H1 (cell line): ENCODE measurements at regions not wholly inside any gene's neighbourhood (a gene's known extent, or its start where the extent isn't known, plus 50 kb on each side); places are given as distances from the start of the nearest gene placed in this dataset.

Experiments used
- CTCF ChIA-PET: fragments of 300-600 bp; sonication (Branson Sonifier 250); formaldehyde crosslinking; loops from one replicate; lab custom pipeline; 2021; ENCODE audit not compliant: partially characterized antibody; lab: Charles Lee
- POLR2A ChIA-PET: fragments of 300-600 bp; sonication (Branson Sonifier 250); formaldehyde crosslinking; loops from one replicate; lab custom pipeline; 2021; ENCODE audit warnings: inconsistent platforms; ENCODE audit not compliant: partially characterized antibody; lab: Charles Lee
- DNase-seq, 2 experiments: peaks; one replicate each; pipeline versions ENCODE4 v3.0.0 to v3.0.0-alpha.2; 2010 to 2022; ENCODE audit warnings: low spot score in 2 of 2, low read depth in 1 of 2, mixed read lengths in 1 of 2
- FAIRE-seq: peaks from 2 replicates; lab custom pipeline; 2011; peaks lifted over from hg19 to GRCh38; lab: Jason Lieb, UNC
- H2AFZ ChIP-seq: 2 replicates; pipeline ENCODE4 v1.8.1; 2012; ENCODE audit warnings: low read length, inconsistent platforms
- H2AK5ac ChIP-seq: 2 replicates; pipeline ENCODE4 v1.6.1; 2013; ENCODE audit warnings: low read depth, low read length
- H2BK120ac ChIP-seq: replicated peaks from 2 replicates; pipeline ENCODE3; 2013; ENCODE audit warnings: low read depth, low read length, inconsistent platforms
- H2BK12ac ChIP-seq: 2 replicates; pipeline ENCODE4 v1.6.1; 2013; ENCODE audit warnings: low read depth, low read length
- H2BK15ac ChIP-seq: 2 replicates; pipeline ENCODE4 v1.6.1; 2013; ENCODE audit warnings: low read length
- H2BK20ac ChIP-seq: 2 replicates; pipeline ENCODE4 v1.6.1; 2013; ENCODE audit warnings: low read length
- H2BK5ac ChIP-seq: 2 replicates; pipeline ENCODE4 v1.6.1; 2013; ENCODE audit warnings: low read depth, low read length
- H3K14ac ChIP-seq: 2 replicates; pipeline ENCODE4 v1.6.1; 2013; ENCODE audit warnings: inconsistent platforms; ENCODE audit not compliant: insufficient read length
- H3K18ac ChIP-seq: 2 replicates; pipeline ENCODE4 v1.6.1; 2013; ENCODE audit warnings: low read length; ENCODE audit errors: extremely low read depth
- H3K23ac ChIP-seq: 2 replicates; pipeline ENCODE4 v1.6.1; 2013; ENCODE audit warnings: inconsistent platforms; ENCODE audit not compliant: insufficient read length
- H3K23me2 ChIP-seq: 2 replicates; pipeline ENCODE4 v1.6.1; 2013; ENCODE audit warnings: low read depth, low read length
- H3K27ac ChIP-seq: 2 replicates; pipeline ENCODE4 v1.6.1; 2011; ENCODE audit warnings: low read depth, low read length, inconsistent platforms
- H3K27me3 ChIP-seq, 4 experiments: replicated peaks in 1 of 4; 1 replicate in 1 of 4; 2 replicates in 3 of 4; pipeline versions ENCODE4 v1.6.1 to v1.8.1; 2011 to 2013; ENCODE audit warnings: low read length in 3 of 4, mild to moderate bottlenecking in 3 of 4, inconsistent platforms in 2 of 4, mixed read lengths in 2 of 4, moderate library complexity in 1 of 4; ENCODE audit not compliant: control insufficient read depth in 3 of 4, insufficient read depth in 3 of 4; ENCODE audit errors: extremely low read depth in 1 of 4
- H3K36me3 ChIP-seq, 4 experiments: 2 replicates each; pipeline versions ENCODE4 v1.6.1 to v1.8.1; 2011 to 2013; ENCODE audit warnings: mild to moderate bottlenecking in 4 of 4, low read length in 3 of 4, moderate library complexity in 2 of 4, control low read depth in 1 of 4, inconsistent platforms in 1 of 4; ENCODE audit not compliant: insufficient read depth in 4 of 4, control insufficient read depth in 2 of 4
- H3K4ac ChIP-seq: replicated peaks from 2 replicates; pipeline ENCODE3; 2013; ENCODE audit warnings: low read length, low read depth, mixed read lengths, inconsistent platforms; ENCODE audit not compliant: insufficient read length
- H3K4me1 ChIP-seq, 4 experiments: replicated peaks in 1 of 4; 1 replicate in 1 of 4; 2 replicates in 3 of 4; pipeline versions ENCODE4 v1.6.1 to v1.8.1; 2011 to 2013; ENCODE audit warnings: low read length in 3 of 4, inconsistent platforms in 2 of 4, mixed read lengths in 1 of 4; ENCODE audit not compliant: insufficient read depth in 4 of 4, control insufficient read depth in 3 of 4
- H3K4me2 ChIP-seq, 2 experiments: 2 replicates each; pipeline versions ENCODE4 v1.6.1 to v1.8.1; 2011 to 2013; ENCODE audit warnings: low read depth in 2 of 2, low read length in 2 of 2, control low read depth in 1 of 2, inconsistent platforms in 1 of 2, mild to moderate bottlenecking in 1 of 2; ENCODE audit not compliant: insufficient read depth in 1 of 2
- H3K4me3 ChIP-seq, 4 experiments: fragments of 200-600, 300-600 bp in 1 of 4; sonication (generic), shearing (Covaris generic), sonication (Bioruptor Twin) in 1 of 4; 2 replicates each; pipeline versions ENCODE4 v1.5.1 to v1.8.1; 2011 to 2016; ENCODE audit warnings: low read length in 4 of 4, low read depth in 3 of 4, control low read depth in 2 of 4, inconsistent platforms in 2 of 4, mild to moderate bottlenecking in 2 of 4, mixed read lengths in 1 of 4, moderate library complexity in 1 of 4; ENCODE audit not compliant: insufficient read depth in 2 of 4; ENCODE audit errors: extremely low read depth in 1 of 4
- H3K56ac ChIP-seq: replicated peaks from 2 replicates; pipeline ENCODE3; 2013; ENCODE audit warnings: low read depth, mild to moderate bottlenecking, mixed read lengths, low read length, inconsistent platforms; ENCODE audit not compliant: insufficient read length
- H3K79me1 ChIP-seq: 2 replicates; pipeline ENCODE4 v1.6.1; 2013; ENCODE audit warnings: low read depth, low read length, control low read depth
- H3K79me2 ChIP-seq, 2 experiments: 2 replicates each; pipeline versions ENCODE4 v1.6.1 to v1.8.1; 2012 to 2013; ENCODE audit warnings: low read length in 2 of 2, mild to moderate bottlenecking in 2 of 2, inconsistent platforms in 1 of 2; ENCODE audit not compliant: insufficient read depth in 2 of 2, control insufficient read depth in 1 of 2
- H3K9ac ChIP-seq, 4 experiments: replicated peaks in 1 of 4; 1 replicate in 1 of 4; 2 replicates in 3 of 4; pipeline versions ENCODE4 v1.6.1 to v1.8.1; 2011 to 2013; ENCODE audit warnings: low read depth in 3 of 4, low read length in 3 of 4, control low read depth in 2 of 4, mild to moderate bottlenecking in 2 of 4, moderate library complexity in 2 of 4, inconsistent platforms in 1 of 4; ENCODE audit errors: extremely low read depth in 1 of 4
- H3K9me3 ChIP-seq, 2 experiments: 2 replicates each; pipeline versions ENCODE4 v1.6.1 to v1.8.1; 2012 to 2013; ENCODE audit warnings: mild to moderate bottlenecking in 2 of 2, moderate library complexity in 2 of 2, control low read depth in 1 of 2, inconsistent platforms in 1 of 2, low read depth in 1 of 2, low read length in 1 of 2, mixed read lengths in 1 of 2; ENCODE audit not compliant: insufficient read depth in 2 of 2
- H4K20me1 ChIP-seq, 2 experiments: replicated peaks in 1 of 2; 2 replicates each; pipeline versions ENCODE3 to v1.8.1; 2011 to 2013; ENCODE audit warnings: inconsistent platforms in 2 of 2, low read length in 2 of 2, mild to moderate bottlenecking in 1 of 2; ENCODE audit not compliant: insufficient read depth in 2 of 2, control insufficient read depth in 1 of 2
- H4K5ac ChIP-seq: 2 replicates; pipeline ENCODE4 v1.6.1; 2013; ENCODE audit warnings: low read length, low read depth, mixed read lengths, inconsistent platforms; ENCODE audit not compliant: insufficient read length
- H4K8ac ChIP-seq: 2 replicates; pipeline ENCODE4 v1.8.0; 2013; ENCODE audit warnings: mild to moderate bottlenecking, moderate library complexity, low read length, inconsistent platforms; ENCODE audit not compliant: insufficient read depth; ENCODE audit errors: extremely low read depth
- H4K91ac ChIP-seq: replicated peaks from 2 replicates; pipeline ENCODE3; 2013; ENCODE audit warnings: low read length, mixed read lengths, inconsistent platforms; ENCODE audit not compliant: insufficient read length
- BRCA1 ChIP-seq: IDR thresholded peaks from 2 replicates; pipeline ENCODE4 v1.6.1; 2012; ENCODE audit warnings: low read depth, low read length, improper control_type of control experiment
- EZH2 ChIP-seq: fragments of 200-600 bp; sonication (generic); IDR thresholded peaks from 2 replicates; pipeline ENCODE4 v1.7.1; 2012; ENCODE audit warnings: low read depth, mild to moderate bottlenecking, moderate library complexity, low read length, inconsistent platforms; ENCODE audit not compliant: severe bottlenecking
- JUND ChIP-seq: IDR thresholded peaks from 2 replicates; pipeline ENCODE4 v1.6.1; 2011; ENCODE audit warnings: mild to moderate bottlenecking, improper control_type of control experiment, low read length
- NANOG ChIP-seq: IDR thresholded peaks from 2 replicates; pipeline ENCODE4 v1.6.1; 2011; ENCODE audit warnings: low read length, low read depth, mild to moderate bottlenecking, inconsistent platforms; ENCODE audit not compliant: insufficient read depth, poor library complexity, severe bottlenecking
- PHF8 ChIP-seq: fragments of 200-600 bp; sonication (generic); conservative IDR thresholded peaks from 2 replicates; pipeline ENCODE4 v1.7.1; 2012; ENCODE audit warnings: low read depth, mild to moderate bottlenecking, inconsistent platforms, low read length, moderate library complexity
- SP1 ChIP-seq: IDR thresholded peaks from 2 replicates; pipeline ENCODE4 v1.6.1; 2011; ENCODE audit warnings: low read depth, low read length
- SP2 ChIP-seq: IDR thresholded peaks from 2 replicates; pipeline ENCODE4 v1.6.1; 2012; ENCODE audit warnings: mild to moderate bottlenecking, low read length, inconsistent platforms
- SP4 ChIP-seq: IDR thresholded peaks from 2 replicates; pipeline ENCODE4 v1.6.1; 2012; ENCODE audit warnings: low read length, inconsistent platforms
- ZNF274 ChIP-seq: IDR thresholded peaks from 2 replicates; pipeline ENCODE4 v1.7.0; 2012; ENCODE audit warnings: low read length, borderline replicate concordance; ENCODE audit errors: extremely low read depth
- WGBS, 2 experiments: shearing (Covaris generic) in 1 of 2; methylation state at CpG; one replicate each; pipeline versions ENCODE4 v1.1.6 to v1.1.7; 2013 to 2015; ENCODE audit warnings: low lambda C conversion rate in 2 of 2, mixed read lengths in 2 of 2, inconsistent platforms in 1 of 2, low coverage in 1 of 2, missing lambda C conversion rate in 1 of 2; ENCODE audit not compliant: insufficient replicate concordance in 2 of 2, insufficient coverage in 1 of 2, insufficient read length in 1 of 2; ENCODE audit errors: extremely low coverage in 1 of 2, missing lambda C conversion rate in 1 of 2; 5-methylcytosine and 5-hydroxymethylcytosine counted together
- TF ChIP-seq, protein P1 (sequence below): IDR thresholded peaks from 2 replicates; pipeline ENCODE4 v1.6.1; 2011; ENCODE audit warnings: low read depth, mild to moderate bottlenecking, low read length; ENCODE audit not compliant: insufficient read depth
- TF ChIP-seq, protein P2 (sequence below): IDR thresholded peaks from 2 replicates; pipeline ENCODE4 v1.6.1; 2011; ENCODE audit warnings: low read length, improper control_type of control experiment
- TF ChIP-seq, protein P3 (sequence below): IDR thresholded peaks from 2 replicates; pipeline ENCODE4 v1.6.1; 2012; ENCODE audit warnings: inconsistent platforms

DNA sequence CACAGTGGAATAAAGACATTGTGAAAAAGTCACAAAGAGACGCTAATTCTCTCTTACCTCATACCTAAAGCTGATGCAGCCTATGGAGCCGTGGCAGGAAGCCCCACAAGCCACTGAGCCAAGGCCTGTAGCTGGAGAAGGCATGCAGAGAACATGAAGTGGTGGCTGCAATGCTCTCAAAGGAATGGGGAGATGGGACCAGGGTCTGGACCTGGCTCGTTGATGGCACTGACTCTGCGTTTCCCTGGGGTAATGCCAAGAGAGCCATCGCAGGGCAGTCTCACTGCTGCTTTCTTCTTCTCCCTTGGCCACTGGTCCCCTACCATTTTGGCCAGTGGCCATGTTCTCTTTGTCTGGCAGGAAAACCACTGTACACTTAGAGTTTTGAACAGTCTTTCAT is 329.9 kb upstream of the ZMIZ1 start:
- Histone ChIP-seq H4K91ac (peak overlapping the region; percentile 3), H2BK20ac (no peak overlapping the region), H2AK5ac (no peak overlapping the region), H3K27ac (no peak overlapping the region), H3K23ac (no peak overlapping the region), H4K20me1 (no peaks in the 10 kb centered on the region), H3K4ac (no peak overlapping the region), H2BK5ac (no peak overlapping the region), H2BK12ac (peak overlapping the region; percentile 62; the same call in 1 of the 2 replicates), H2BK15ac (no peak overlapping the region; the same call in 1 of the 2 replicates), H4K8ac (no peak overlapping the region), H3K9ac (no peak overlapping the region), H3K14ac (no peak overlapping the region), H3K79me2 (no peaks in the 10 kb centered on the region), H2BK120ac (no peak overlapping the region), H3K27me3 (no peaks in the 10 kb centered on the region; a peak in 1 of 7 replicates), H3K9me3 (no peaks in the 10 kb centered on the region; a peak in 1 of 4 replicates), H3K18ac (no peak overlapping the region), H3K56ac (no peak overlapping the region), H2AFZ (no peak overlapping the region), H3K4me3 (no peak overlapping the region), H3K36me3 (no peaks in the 10 kb centered on the region), H3K79me1 (no peaks in the 10 kb centered on the region), H3K23me2 (no peaks in the 10 kb centered on the region; the same call in 1 of the 2 replicates), H4K5ac (no peak overlapping the region), H3K4me1 (peaks cover 0 to 6% (median 2%) of the 10 kb centered on the region in 4 experiments; a peak in 4 of 7 replicates), H3K4me2 (no peak overlapping the region)
- DNase-seq, result no peak
- WGBS, 2 experiments, result 81% methylated on average over 5 of the region's 5 CpGs; no CpG with 5 or more reads in 1 of the 2 experiments
- no peak for FAIRE-seq
- CTCF ChIA-PET, result interaction anchor here (0.6 to 1.0 kb wide), 2 partner anchors 49 to 437 kb away, joined by 3 read pairs; no protein-coding TSS in a partner anchor
- POLR2A ChIA-PET, result no interaction called here
- TF ChIP-seq BRCA1 (no peak), PHF8 (no peak), ZNF274 (no peak), JUND (no peak), NANOG (no peak), SP2 (no peak), EZH2 (no peak), SP1 (no peak), SP4 (no peak)
- TF ChIP-seq, protein P1, sequence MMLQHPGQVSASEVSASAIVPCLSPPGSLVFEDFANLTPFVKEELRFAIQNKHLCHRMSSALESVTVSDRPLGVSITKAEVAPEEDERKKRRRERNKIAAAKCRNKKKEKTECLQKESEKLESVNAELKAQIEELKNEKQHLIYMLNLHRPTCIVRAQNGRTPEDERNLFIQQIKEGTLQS, result no peak
- TF ChIP-seq, protein P2, sequence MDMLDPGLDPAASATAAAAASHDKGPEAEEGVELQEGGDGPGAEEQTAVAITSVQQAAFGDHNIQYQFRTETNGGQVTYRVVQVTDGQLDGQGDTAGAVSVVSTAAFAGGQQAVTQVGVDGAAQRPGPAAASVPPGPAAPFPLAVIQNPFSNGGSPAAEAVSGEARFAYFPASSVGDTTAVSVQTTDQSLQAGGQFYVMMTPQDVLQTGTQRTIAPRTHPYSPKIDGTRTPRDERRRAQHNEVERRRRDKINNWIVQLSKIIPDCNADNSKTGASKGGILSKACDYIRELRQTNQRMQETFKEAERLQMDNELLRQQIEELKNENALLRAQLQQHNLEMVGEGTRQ, result no peak
- TF ChIP-seq, protein P3, sequence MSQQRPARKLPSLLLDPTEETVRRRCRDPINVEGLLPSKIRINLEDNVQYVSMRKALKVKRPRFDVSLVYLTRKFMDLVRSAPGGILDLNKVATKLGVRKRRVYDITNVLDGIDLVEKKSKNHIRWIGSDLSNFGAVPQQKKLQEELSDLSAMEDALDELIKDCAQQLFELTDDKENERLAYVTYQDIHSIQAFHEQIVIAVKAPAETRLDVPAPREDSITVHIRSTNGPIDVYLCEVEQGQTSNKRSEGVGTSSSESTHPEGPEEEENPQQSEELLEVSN, result no peak
